PFSK-1 (cell line): ENCODE measurements at regions not wholly inside any gene's neighbourhood (a gene's known extent, or its start where the extent isn't known, plus 50 kb on each side); places are given as distances from the start of the nearest gene placed in this dataset.

ENCODE experiments used
- POLR2AphosphoS5 ChIP-seq: IDR thresholded peaks from 2 replicates; pipeline ENCODE4 v1.6.1; 2012; ENCODE audit warnings: low read depth, mild to moderate bottlenecking, control low read depth, low read length, moderate library complexity
- TF ChIP-seq, protein P1 (sequence below), 2 experiments: IDR thresholded peaks; 2 replicates each; pipeline versions ENCODE4 v1.6.1 to v1.8.0; 2011 to 2012; ENCODE audit warnings: low read depth in 2 of 2, low read length in 2 of 2, control low read depth in 1 of 2, inconsistent platforms in 1 of 2, mild to moderate bottlenecking in 1 of 2, moderate library complexity in 1 of 2; ENCODE audit not compliant: insufficient read depth in 1 of 2

DNA sequence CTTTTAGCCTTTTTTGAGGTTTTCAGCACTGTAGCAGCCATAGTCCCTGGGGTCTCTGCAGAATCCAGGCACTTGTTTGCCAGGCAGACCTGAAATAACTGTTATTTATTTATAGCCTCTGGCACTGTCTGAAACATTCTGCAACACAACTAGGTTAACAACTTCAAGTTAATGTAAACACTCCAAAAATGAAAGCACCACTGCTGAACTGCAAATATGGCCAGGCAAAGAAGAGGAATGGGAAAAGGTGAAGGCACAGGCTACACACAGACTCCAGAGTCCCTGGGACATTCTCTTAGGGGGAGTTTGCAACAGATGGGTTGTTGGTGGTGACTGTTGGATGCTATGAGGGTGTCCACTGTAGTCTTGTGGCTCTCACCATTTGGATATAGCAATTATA, 369.0 kb downstream of the MAT2B start:
- TF ChIP-seq, protein P1, sequence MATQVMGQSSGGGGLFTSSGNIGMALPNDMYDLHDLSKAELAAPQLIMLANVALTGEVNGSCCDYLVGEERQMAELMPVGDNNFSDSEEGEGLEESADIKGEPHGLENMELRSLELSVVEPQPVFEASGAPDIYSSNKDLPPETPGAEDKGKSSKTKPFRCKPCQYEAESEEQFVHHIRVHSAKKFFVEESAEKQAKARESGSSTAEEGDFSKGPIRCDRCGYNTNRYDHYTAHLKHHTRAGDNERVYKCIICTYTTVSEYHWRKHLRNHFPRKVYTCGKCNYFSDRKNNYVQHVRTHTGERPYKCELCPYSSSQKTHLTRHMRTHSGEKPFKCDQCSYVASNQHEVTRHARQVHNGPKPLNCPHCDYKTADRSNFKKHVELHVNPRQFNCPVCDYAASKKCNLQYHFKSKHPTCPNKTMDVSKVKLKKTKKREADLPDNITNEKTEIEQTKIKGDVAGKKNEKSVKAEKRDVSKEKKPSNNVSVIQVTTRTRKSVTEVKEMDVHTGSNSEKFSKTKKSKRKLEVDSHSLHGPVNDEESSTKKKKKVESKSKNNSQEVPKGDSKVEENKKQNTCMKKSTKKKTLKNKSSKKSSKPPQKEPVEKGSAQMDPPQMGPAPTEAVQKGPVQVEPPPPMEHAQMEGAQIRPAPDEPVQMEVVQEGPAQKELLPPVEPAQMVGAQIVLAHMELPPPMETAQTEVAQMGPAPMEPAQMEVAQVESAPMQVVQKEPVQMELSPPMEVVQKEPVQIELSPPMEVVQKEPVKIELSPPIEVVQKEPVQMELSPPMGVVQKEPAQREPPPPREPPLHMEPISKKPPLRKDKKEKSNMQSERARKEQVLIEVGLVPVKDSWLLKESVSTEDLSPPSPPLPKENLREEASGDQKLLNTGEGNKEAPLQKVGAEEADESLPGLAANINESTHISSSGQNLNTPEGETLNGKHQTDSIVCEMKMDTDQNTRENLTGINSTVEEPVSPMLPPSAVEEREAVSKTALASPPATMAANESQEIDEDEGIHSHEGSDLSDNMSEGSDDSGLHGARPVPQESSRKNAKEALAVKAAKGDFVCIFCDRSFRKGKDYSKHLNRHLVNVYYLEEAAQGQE (IDR thresholded peaks at IDR 0.05; ENCODE audit: insufficient read depth in 1 of 2, low read depth in 2 of 2, low read length in 2 of 2): no peak
- TF ChIP-seq POLR2AphosphoS5: no peak
